GM18861 (cell line): ENCODE measurements at regions not wholly inside any gene's neighbourhood (a gene's known extent, or its start where the extent isn't known, plus 50 kb on each side); places are given as distances from the start of the nearest gene placed in this dataset.
"Not testable (repeated sequence)": the region's sequence is repeated elsewhere in the genome, so short reads cannot be mapped to it uniquely, and the experiment has no call there.

Experiments used
- ATAC-seq: cut with Tn5 transposase; IDR thresholded peaks from one replicate; pipeline ENCODE4 v1.9.1; 2021; ENCODE audit not compliant: unreplicated experiment

DNA sequence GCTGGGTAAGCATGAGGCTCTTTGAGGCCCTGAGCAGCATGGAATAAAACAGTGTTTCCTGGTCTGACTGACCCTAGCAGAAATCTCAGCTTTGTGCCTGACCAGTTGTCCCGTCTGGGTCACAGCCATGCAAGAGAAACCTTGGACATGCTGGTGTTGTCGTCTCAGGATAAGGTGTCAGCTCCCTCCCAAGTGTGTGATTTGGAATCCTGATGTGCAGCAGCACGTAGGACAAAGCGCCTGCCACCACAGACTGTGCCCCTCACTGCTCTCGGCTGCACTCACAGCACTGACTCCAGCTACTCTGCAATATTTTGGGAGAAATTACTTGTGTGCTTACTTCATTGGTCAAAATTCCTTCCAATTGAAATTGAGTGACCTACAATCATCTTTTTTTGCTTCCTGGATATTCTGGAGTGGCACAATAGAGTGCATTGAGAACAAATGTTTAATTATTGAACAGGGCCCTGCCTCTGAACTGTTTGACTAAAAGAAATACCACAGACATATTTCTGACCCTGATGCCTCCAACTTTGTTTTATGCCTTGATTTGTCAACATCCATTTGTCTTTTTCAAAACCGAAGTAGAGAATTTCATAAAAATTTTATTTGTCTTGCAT lies 352.4 kb downstream of the SOCS6 start:
- no peak for ATAC-seq

- no peak for ATAC-seq
Measured at GRCh38 chr18:70640336-70640887, 351.6 kb downstream of the SOCS6 start.

GRCh38 chr18:70636991-70637390 lies 348.1 kb downstream of the SOCS6 start:
- ATAC-seq, result no peak

DNA sequence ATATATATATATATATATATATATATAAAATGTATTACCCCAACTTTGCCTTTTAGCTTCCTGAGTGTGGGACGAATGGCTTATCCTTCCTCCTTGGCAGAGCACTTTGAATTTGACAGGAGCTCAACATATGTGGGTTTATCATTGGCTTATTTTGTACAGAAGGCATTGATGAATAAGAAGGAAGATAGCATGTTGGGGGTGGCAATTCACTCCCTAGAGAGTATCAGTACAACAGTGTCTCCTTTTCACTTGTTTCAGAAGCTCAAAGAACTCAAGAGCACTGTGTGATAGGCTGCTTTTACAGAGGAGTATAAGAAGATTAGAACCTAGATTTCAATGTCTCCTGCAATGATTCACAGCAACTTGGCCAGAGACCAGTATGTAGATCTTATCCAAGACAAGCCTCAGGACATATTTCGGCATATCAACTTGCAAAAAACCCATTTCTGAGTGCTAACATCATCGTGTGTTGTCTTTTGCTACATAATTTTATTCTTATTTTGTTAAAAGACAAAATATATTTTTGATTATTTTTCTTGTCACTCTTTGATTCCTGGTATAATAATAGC lies 345.8 kb downstream of the SOCS6 start:
- no peak for ATAC-seq

DNA sequence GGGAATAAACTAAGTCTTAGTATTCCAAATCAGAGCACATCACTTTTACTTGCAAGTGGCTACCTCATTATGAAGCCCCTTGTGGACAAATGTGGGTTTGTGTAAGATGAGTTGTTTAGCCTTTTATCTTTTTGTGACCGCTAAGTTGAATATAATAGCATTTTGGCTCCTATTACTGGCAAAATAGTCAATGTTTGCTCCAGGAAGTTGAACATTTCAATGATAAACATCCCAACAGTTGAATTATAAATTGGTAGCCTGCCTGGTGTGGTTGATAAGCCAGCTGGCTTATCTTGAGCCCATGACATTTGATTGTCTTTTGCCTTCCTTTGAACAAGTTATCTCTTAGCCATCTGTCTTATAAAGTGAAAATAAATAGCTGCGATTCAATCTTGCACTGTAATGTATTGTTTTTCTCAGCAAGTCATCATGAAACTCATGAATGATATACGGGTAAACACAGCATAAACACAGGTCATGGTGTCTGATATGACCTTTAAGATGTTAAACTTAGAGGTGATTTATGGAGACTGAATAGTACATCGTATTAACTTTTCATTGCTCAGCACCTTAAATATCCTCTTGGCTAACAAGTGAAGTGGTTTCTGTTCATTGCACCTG lies 338.4 kb downstream of the SOCS6 start:
- no peak for ATAC-seq

DNA sequence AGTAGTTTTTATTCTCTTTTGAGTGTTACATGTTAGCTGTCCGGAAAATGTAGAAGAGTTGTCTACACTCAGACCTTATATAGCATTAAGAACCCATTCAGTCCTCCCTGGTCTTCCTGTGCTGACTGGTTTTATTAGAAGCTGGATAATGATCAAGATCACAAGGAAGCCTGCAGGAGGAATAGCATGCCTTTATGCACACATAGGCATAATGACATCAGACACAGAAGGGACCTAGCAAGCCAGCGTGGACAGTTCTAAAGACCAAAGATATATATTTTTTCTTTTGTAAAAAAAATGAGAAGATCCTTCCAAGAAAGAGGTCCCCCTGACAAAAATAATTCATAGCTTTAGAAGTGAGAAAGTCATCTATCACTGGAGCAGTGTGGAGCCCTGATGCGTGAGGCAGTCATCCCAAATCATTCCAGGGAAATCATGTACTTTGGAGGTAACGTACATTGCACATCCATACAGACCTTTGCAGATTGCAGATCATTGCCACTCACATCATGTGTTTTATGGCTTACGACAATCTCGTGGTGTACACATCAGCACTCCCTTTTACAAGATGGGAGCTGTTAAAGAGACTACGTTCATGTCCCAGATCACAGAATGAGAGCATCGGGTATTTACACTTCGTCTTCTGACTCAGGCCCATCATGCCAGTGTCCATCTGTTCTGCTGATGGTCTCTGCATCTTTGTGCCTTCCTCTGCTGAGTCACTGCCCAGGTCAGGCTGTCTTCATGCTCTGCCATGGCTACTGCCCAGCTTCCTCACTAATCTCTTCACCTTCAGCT lies 334.0 kb downstream of the SOCS6 start:
- ATAC-seq, result no peak

DNA sequence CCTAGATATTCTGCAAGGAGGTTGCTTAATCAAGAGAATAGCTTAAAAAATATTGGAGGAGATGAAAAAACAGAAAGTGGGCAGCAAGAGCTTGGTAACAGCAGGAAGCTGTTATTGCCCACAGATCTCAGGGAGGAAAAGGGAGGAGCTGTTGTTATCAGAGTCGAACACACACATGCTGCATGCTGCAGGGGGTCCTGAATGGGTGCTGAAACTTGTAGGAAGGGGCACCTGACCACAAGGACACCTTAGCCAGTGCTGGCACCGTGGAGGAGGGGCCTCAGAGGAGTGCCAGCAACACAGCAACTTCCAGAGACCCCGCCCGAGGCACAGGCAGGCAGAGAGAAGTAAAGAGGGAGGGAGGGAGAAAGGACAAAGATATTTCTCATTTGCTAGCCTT lies 332.9 kb downstream of the SOCS6 start:
- no peak for ATAC-seq

DNA sequence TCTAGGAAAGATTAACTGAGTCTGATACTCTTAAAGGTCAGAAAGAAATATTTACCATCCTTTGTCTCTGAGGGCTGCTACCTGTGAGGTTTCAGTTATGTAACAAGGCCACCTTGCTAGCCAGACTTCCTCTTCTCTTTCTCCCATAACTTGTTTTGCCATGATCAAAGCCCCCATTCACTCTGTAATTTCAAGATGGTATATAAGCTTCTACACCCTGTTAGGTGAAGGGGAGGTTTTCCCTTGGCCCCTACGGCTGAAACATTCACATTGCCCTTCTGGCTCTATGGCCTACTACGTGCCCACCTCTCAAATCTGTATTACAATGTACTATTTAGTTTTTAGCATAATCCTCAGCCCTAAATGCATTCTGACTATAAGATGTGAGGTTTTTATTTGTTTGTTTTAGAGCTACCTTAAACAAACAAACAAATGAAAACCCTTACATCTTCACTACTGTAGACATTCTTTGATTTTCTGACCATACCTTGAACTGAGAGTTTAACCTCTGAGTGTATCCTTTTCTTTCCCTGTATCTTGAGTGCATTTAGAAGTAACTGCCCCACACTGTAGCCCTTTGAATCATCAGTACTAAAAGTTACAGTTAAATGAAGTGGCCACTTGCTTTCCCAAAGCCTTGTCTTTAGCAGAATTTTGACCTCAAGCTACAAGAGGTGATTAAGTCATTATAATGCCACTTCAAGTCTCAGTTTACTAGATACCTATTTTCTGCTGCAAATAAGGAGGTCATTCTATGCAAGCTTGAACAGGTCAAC lies 332.2 kb downstream of the SOCS6 start:
- no peak for ATAC-seq

GRCh38 chr18:70617020-70617763 lies 328.3 kb downstream of the SOCS6 start:
- no peak for ATAC-seq

DNA sequence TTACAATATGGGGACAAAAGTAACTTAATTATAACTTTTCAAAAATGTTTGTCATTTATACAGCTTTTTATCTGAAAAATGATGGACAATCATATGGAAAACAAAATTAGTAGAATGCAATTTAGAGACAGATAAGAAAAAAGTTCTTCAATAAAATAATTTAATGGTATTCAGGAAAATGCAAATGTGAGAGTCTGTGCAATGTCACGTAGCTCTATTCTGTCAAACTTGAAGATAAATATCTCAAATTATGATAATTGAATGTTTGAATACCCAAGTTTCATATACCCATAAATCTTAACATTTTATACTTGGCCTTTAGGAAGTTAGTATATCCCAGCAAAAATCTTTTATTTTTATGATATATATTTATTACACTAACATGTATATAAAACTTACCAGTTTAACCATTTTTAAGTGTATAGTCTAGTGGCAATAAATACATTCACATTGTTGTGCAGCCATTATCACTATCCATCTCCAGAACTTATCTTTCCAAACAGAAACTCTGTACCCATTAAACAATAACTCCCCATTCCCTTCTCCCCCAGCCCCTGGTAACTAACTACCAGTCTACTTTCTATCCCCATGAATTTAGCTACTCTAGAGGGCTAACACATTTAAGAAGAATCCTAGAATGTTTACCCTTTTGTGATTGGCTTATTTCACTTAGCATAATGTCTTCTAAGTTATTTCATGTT lies 311.5 kb downstream of the SOCS6 start:
- ATAC-seq, result no peak

DNA sequence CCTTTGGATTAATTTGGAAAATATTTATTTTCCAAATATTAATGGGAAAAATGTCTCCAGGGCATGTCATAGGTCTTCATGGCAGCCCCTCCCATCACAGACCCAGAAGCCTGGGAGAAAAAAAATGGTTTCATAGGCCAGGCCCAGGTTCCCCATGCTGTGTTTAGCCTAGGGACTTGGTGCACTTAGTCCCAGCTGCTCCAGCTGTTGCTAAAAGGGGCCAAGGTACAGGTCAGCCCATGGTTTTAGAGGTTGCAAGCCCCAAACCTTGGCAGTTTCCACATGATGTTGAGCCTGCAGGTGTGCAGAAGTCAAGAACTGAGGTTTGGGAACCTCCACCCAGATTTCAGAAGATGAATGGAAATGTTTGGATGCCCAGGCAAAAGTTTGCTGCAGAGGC lies 309.6 kb downstream of the SOCS6 start:
- no peak for ATAC-seq

DNA sequence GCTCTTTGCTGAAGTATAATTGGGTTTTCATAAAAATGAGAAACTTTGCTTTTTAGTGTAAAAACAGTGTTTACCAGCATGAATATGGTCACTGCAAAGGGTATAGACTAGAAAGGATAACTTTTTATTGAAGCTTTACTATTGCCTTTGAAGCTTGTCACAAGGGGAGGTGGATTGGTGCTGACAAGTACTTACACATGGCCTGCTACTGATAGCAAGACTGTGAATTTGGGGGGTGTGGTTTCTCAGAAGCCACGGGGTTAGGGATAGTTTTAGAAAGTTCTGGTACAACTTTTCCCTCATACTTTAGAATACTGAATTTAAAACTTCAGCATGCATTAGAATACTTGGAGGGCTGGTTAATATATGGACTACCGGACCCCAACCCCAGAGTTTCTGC lies 294.1 kb downstream of the SOCS6 start:
- ATAC-seq, result no peak

DNA sequence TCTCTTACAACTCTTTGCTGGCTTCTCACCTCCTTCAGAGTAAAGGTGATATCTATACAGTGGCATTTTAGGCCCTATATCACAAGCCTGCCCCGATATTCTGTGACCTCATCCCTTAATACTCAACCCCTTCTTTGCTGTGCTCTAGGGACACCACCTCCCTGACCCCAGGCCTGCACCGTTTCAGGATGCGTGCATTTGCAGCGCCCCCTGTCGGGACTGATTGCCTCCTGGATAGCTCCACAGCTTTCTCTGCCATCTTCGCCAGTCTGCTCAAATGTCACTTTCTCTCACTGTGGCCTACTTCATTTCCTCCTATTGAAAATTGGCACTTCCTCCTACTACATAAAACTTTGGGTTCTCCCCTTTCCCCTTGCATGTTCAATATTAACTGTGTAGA lies 289.6 kb downstream of the SOCS6 start:
- ATAC-seq, result no peak

- no peak for ATAC-seq
Measured at GRCh38 chr18:70577023-70577420, 288.2 kb downstream of the SOCS6 start.

GRCh38 chr18:70576276-70577022 lies 287.6 kb downstream of the SOCS6 start:
- no peak for ATAC-seq

- ATAC-seq, result not testable (repeated sequence)
Measured at GRCh38 chr18:70574951-70575350, 286.1 kb downstream of the SOCS6 start.

DNA sequence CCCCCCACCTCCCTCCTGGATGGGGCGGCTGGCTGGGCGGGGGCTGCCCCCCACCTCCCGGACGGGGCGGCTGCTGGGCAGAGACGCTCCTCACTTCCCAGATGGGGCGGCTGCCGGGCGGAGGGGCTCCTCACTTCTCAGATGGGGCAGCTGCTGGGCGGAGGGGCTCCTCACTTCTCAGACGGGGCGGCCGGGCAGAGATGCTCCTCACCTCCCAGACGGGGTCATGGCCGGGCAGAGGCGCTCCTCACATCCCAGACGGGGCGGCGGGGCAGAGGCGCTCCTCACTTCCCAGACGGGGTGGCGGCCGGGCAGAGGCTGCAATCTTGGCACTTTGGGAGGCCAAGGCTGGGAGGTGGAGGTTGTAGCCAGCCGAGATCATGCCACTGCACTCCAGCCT lies 280.8 kb downstream of the SOCS6 start:
- not testable (repeated sequence) for ATAC-seq

DNA sequence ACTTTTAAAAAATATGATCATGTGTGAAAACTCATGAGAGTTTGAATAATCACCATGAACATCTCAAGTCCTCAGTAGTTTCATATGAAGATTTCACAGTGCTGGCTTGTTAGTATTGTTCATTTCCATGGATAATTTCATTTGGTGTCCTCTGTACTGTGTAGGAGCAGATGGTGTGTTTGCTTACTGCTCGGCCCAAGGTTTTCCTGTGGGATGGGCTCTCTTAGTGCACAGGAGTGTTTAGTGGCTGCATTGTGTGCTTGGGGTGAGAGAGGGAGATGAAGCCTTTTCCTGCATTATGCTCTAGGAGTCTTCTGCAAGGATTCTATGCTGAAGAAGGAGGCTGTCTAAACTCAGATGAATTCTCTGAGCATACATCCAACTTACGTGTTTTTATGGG lies 270.6 kb downstream of the SOCS6 start:
- ATAC-seq, result no peak

DNA sequence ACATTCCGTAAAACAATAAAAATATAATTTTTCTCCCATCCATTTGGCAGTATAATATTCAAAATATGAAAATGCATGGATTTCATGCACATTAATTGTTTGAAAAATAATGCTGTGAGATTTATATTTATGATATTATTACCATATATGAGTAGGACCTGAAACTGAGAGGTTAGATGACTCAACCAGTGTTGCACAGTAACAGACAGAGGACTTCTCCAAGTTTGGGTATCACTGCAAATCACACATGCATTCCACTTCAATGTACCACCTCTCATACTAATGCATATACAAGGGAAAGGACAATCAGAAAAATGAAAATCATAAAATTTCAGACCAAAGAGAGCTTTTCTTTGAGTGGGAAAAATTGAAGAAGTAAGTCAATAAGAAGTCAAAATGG lies 269.5 kb downstream of the SOCS6 start:
- ATAC-seq, result no peak
